HG02610 (cell line): ENCODE measurements at regions not wholly inside any gene's neighbourhood (a gene's known extent, or its start where the extent isn't known, plus 50 kb on each side); places are given as distances from the start of the nearest gene placed in this dataset.

ENCODE experiments used
- ATAC-seq: cut with Tn5 transposase; IDR thresholded peaks from one replicate; pipeline ENCODE4 v1.9.1; 2021; ENCODE audit warnings: mild to moderate bottlenecking, moderate library complexity; ENCODE audit not compliant: unreplicated experiment

- no peak for ATAC-seq
Measured at GRCh38 chr14:71586131-71586897, 345.9 kb upstream of the RGS6 start.

GRCh38 chr14:71588028-71588427, 344.2 kb upstream of the RGS6 start:
- ATAC-seq = no peak

GRCh38 chr14:71588576-71589215, 343.5 kb upstream of the RGS6 start:
- no peak for ATAC-seq

- no peak for ATAC-seq
Measured at GRCh38 chr14:71589609-71590008, 342.6 kb upstream of the RGS6 start.

GRCh38 chr14:71590131-71590530, 342.1 kb upstream of the RGS6 start:
- no peak for ATAC-seq

GRCh38 chr14:71591231-71591630, 341.0 kb upstream of the RGS6 start:
- ATAC-seq = no peak

GRCh38 chr14:71591929-71592328, 340.3 kb upstream of the RGS6 start:
- ATAC-seq = peak; percentile 63

- no peak for ATAC-seq
Measured at GRCh38 chr14:71592361-71592760, 339.9 kb upstream of the RGS6 start.

- no peak for ATAC-seq
Measured at GRCh38 chr14:71593966-71594365, 338.3 kb upstream of the RGS6 start.

- ATAC-seq = no peak
Measured at GRCh38 chr14:71594821-71595220, 337.4 kb upstream of the RGS6 start.

- no peak for ATAC-seq
Measured at GRCh38 chr14:71595441-71595840, 336.8 kb upstream of the RGS6 start.

- peak; percentile 8 for ATAC-seq
Measured at GRCh38 chr14:71597287-71597920, 334.8 kb upstream of the RGS6 start.

GRCh38 chr14:71597955-71598660, 334.1 kb upstream of the RGS6 start:
- peak; percentile 82 for ATAC-seq

GRCh38 chr14:71600309-71600708, 331.9 kb upstream of the RGS6 start:
- ATAC-seq = no peak

GRCh38 chr14:71602524-71602923, 329.7 kb upstream of the RGS6 start:
- no peak for ATAC-seq

GRCh38 chr14:71604231-71604630, 328.0 kb upstream of the RGS6 start:
- ATAC-seq = no peak

- ATAC-seq = no peak
Measured at GRCh38 chr14:71606064-71606463, 326.2 kb upstream of the RGS6 start.

GRCh38 chr14:71606575-71606974, 325.7 kb upstream of the RGS6 start:
- peak; percentile 38 for ATAC-seq

- peak; percentile 71 for ATAC-seq
Measured at GRCh38 chr14:71607056-71607455, 325.2 kb upstream of the RGS6 start.

GRCh38 chr14:71610149-71610548, 322.1 kb upstream of the RGS6 start:
- no peak for ATAC-seq

- ATAC-seq = no peak
Measured at GRCh38 chr14:71610797-71611196, 321.4 kb upstream of the RGS6 start.
